Right lobe of liver (tissue), 4 donors: ENCODE measurements at regions not wholly inside any gene's neighbourhood (a gene's known extent, or its start where the extent isn't known, plus 50 kb on each side); places are given as distances from the start of the nearest gene placed in this dataset.

Experiments
- POLR2A ChIP-seq: fragments of 450-650 bp; IDR thresholded peaks from one replicate; pipeline ENCODE4 v1.6.1; 2017; ENCODE audit warnings: antibody characterized with exemption, mild to moderate bottlenecking
- TF ChIP-seq, protein P1 (sequence below), 4 donors: fragments of 200-600 bp in 3 of 4; fragments of 450-650 bp in 1 of 4; IDR thresholded peaks; one replicate each; pipeline versions ENCODE4 v1.5.1 to v1.8.0; 2016 to 2022; ENCODE audit warnings: antibody characterized with exemption in 4 of 4, mild to moderate bottlenecking in 2 of 4
- donor health status: DM: no; HTN: no; CAD: no.
- donor health status: DM: no; HTN: no; CAD: no.
- donor health status: DM: no; HTN: yes; CAD: no.

DNA sequence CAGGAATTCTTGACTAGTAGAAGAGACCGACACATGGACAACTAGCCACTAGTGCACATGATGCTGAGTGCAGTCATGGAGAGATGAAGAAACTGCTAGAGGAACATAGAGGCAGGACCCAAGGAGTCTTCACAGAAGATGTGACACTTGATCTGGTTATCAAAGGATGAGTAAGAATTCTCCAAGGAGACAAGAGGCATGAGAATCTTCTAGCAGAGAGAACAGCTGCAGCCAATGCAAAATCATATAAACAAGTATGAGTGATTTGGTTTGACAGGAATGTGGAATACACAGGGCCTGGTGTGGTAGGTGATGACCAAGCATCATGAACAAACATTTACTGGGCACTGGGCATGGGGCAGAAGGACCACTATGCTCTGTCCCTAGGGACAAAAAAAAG lies 140.9 kb upstream of the CTTNBP2NL start:
- TF ChIP-seq, protein P1, sequence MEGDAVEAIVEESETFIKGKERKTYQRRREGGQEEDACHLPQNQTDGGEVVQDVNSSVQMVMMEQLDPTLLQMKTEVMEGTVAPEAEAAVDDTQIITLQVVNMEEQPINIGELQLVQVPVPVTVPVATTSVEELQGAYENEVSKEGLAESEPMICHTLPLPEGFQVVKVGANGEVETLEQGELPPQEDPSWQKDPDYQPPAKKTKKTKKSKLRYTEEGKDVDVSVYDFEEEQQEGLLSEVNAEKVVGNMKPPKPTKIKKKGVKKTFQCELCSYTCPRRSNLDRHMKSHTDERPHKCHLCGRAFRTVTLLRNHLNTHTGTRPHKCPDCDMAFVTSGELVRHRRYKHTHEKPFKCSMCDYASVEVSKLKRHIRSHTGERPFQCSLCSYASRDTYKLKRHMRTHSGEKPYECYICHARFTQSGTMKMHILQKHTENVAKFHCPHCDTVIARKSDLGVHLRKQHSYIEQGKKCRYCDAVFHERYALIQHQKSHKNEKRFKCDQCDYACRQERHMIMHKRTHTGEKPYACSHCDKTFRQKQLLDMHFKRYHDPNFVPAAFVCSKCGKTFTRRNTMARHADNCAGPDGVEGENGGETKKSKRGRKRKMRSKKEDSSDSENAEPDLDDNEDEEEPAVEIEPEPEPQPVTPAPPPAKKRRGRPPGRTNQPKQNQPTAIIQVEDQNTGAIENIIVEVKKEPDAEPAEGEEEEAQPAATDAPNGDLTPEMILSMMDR (IDR thresholded peaks at IDR 0.05), result no peak
- TF ChIP-seq POLR2A, result no peak
